ENCODE measurements at regions not wholly inside any gene's neighbourhood (a gene's known extent, or its start where the extent isn't known, plus 50 kb on each side); places are given as distances from the start of the nearest gene placed in this dataset.

GRCh38 chr5:89105836-89106235 is 222.9 kb upstream of the MEF2C start:
- Histone ChIP-seq H3K4me1 (no peaks in the 10 kb centered on the region), H3K36me3 (no peaks in the 10 kb centered on the region), H3K4me3 (no peak overlapping the region), H3K27me3 (replicated peaks in 1 of 7) (no peaks in the 10 kb centered on the region), H3K9me3 (peaks cover 0 to 5% (median 0%) of the 10 kb centered on the region in 8 donors), H3K27ac (no peak overlapping the region)
- 96 to 98% (median 98%) methylated on average over 2 of the region's 2 CpGs for WGBS, 5 donors
- TF ChIP-seq POLR2AphosphoS5 (IDR thresholded peaks at IDR 0.05) (no peak), POLR2A (IDR thresholded peaks at IDR 0.05) (no peak), CTCF (IDR thresholded peaks at IDR 0.05 in 8 of 11, conservative IDR thresholded peaks at IDR 0.05 in 3 of 11) (no peak)
- no peak for DNase-seq
- intact Hi-C loops (cut with DNase I; ENCODE audit: low total_unique reads) = no loop called here

- Histone ChIP-seq H3K27ac (no peak overlapping the region), H3K4me3 (no peak overlapping the region), H3K9me3 (peaks cover 0 to 5% (median 0%) of the 10 kb centered on the region in 8 donors), H3K4me1 (no peaks in the 10 kb centered on the region), H3K36me3 (no peaks in the 10 kb centered on the region), H3K27me3 (replicated peaks in 1 of 7) (no peaks in the 10 kb centered on the region)
- TF ChIP-seq POLR2AphosphoS5 (IDR thresholded peaks at IDR 0.05) (no peak), POLR2A (IDR thresholded peaks at IDR 0.05) (no peak)
- WGBS, 5 donors = 0 to 58% (median 46%) methylated on average over 1 of the region's 1 CpG
- no peak for DNase-seq
- intact Hi-C loops (cut with DNase I; ENCODE audit: low total_unique reads) = no loop called here
Observed at GRCh38 chr5:89105171-89105695, 222.2 kb upstream of the MEF2C start.

GRCh38 chr5:89098199-89098756 is 215.3 kb upstream of the MEF2C start:
- peaks cover 0 to 7% (median 0%) of the 10 kb centered on the region in 8 donors for H3K9me3 ChIP-seq
- DNase-seq = no peak
- H3K36me3 ChIP-seq = no peaks in the 10 kb centered on the region
- intact Hi-C loops (cut with DNase I; ENCODE audit: low total_unique reads) = no loop called here
- H3K27ac ChIP-seq = no peak overlapping the region
- TF ChIP-seq POLR2AphosphoS5 (IDR thresholded peaks at IDR 0.05) (no peak), CTCF (IDR thresholded peaks at IDR 0.05 in 8 of 11, conservative IDR thresholded peaks at IDR 0.05 in 3 of 11) (no peak), POLR2A (IDR thresholded peaks at IDR 0.05) (no peak)
- H3K27me3 ChIP-seq (replicated peaks in 1 of 7) = no peaks in the 10 kb centered on the region
- H3K4me3 ChIP-seq = no peak overlapping the region
- H3K4me1 ChIP-seq = no peaks in the 10 kb centered on the region

DNA sequence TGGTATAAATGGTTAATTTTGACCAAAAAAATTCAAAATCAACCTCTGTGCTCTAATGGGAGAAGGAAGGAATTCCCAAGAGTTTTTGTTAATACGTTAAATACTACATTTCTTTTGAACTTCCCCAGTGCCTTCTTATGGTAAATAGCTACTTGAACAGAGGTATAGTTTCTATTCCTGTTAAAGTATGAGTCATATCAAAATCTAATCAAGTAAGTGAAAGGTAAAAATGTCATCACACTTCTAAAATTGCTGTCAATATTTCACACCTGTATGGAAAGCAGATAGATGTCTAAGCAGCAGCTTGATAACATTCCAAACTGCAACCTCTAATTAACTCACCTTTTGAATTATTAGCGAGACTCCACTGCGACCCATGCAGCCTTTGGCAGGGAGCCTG is 214.1 kb upstream of the MEF2C start:
- Histone ChIP-seq H3K9me3 (peaks cover 0 to 7% (median 0%) of the 10 kb centered on the region in 8 donors), H3K4me1 (no peaks in the 10 kb centered on the region), H3K27me3 (replicated peaks in 1 of 7) (no peaks in the 10 kb centered on the region), H3K4me3 (no peak overlapping the region), H3K27ac (no peak overlapping the region), H3K36me3 (no peaks in the 10 kb centered on the region)
- TF ChIP-seq POLR2A (IDR thresholded peaks at IDR 0.05) (no peak), POLR2AphosphoS5 (IDR thresholded peaks at IDR 0.05) (no peak), CTCF (IDR thresholded peaks at IDR 0.05 in 8 of 11, conservative IDR thresholded peaks at IDR 0.05 in 3 of 11) (no peak)
- WGBS, 5 donors = 75 to 86% (median 80%) methylated on average over 3 of the region's 3 CpGs
- DNase-seq = no peak
- intact Hi-C loops (cut with DNase I; ENCODE audit: low total_unique reads) = no loop called here

Measured in spleen (tissue), 11 donors.